ENCODE measurements at regions not wholly inside any gene's neighbourhood (a gene's known extent, or its start where the extent isn't known, plus 50 kb on each side); places are given as distances from the start of the nearest gene placed in this dataset.

GRCh38 chr4:152148057-152148456, 387.2 kb upstream of the GATB start:
- Mint-ChIP-seq H3K27me3 (ENCODE audit: insufficient read depth, unreplicated experiment) (no peaks in the 10 kb centered on the region), H3K4me3 (ENCODE audit: unreplicated experiment) (no peak overlapping the region), H3K36me3 (ENCODE audit: insufficient read depth, unreplicated experiment) (no peaks in the 10 kb centered on the region), H3K9me3 (ENCODE audit: unreplicated experiment) (peaks cover 22% of the 10 kb centered on the region), H3K27ac (ENCODE audit: unreplicated experiment) (no peak overlapping the region), H3K4me1 (ENCODE audit: low read depth, unreplicated experiment) (no peaks in the 10 kb centered on the region)
- no TSS peak for BruUV-seq (replicated peaks)
- Histone ChIP-seq H3K4me3 (ENCODE audit: low read depth, low read length) (no peak overlapping the region), H3K9me3 (peaks cover 16% of the 10 kb centered on the region), H3K4me1 (no peaks in the 10 kb centered on the region), H3K36me3 (ENCODE audit: control insufficient read depth, insufficient read depth, low read length) (no peaks in the 10 kb centered on the region), H3K27me3 (replicated peaks; ENCODE audit: control insufficient read depth, insufficient read depth, low read length) (no peaks in the 10 kb centered on the region)
- intact Hi-C loops (cut with micrococcal nuclease; ENCODE audit: unreplicated experiment), result no loop called here
- DNase-seq, result no peak
- no peak for TF ChIP-seq CTCF (IDR thresholded peaks at IDR 0.05; ENCODE audit: insufficient read depth in 1 of 2, low read depth in 1 of 2, low read length in 1 of 2, severe bottlenecking in 1 of 2, unreplicated experiment in 1 of 2)
- CTCF ChIA-PET, result no interaction called here
- POLR2A ChIA-PET, result no interaction called here

GRCh38 chr4:152146244-152146643, 385.4 kb upstream of the GATB start:
- H3K9me3 Mint-ChIP-seq (ENCODE audit: unreplicated experiment), result peaks cover 22% of the 10 kb centered on the region
- POLR2A ChIA-PET, result no interaction called here
- no peak for DNase-seq

GRCh38 chr4:152143806-152144205, 383.0 kb upstream of the GATB start:
- H3K27me3 Mint-ChIP-seq (ENCODE audit: insufficient read depth, unreplicated experiment), result no peaks in the 10 kb centered on the region
- ChIA-PET POLR2A (no interaction called here), CTCF (no interaction called here)
- no peaks in the 10 kb centered on the region for H3K4me1 ChIP-seq
- no peaks in the 10 kb centered on the region for H3K4me1 Mint-ChIP-seq (ENCODE audit: low read depth, unreplicated experiment)
- no peak overlapping the region for H3K4me3 Mint-ChIP-seq (ENCODE audit: unreplicated experiment)
- H3K36me3 Mint-ChIP-seq (ENCODE audit: insufficient read depth, unreplicated experiment), result no peaks in the 10 kb centered on the region
- H3K9me3 ChIP-seq, result peaks cover 16% of the 10 kb centered on the region; the same call in 1 of the 2 replicates
- H3K36me3 ChIP-seq (ENCODE audit: control insufficient read depth, insufficient read depth, low read length), result no peaks in the 10 kb centered on the region
- H3K9me3 Mint-ChIP-seq (ENCODE audit: unreplicated experiment), result peaks cover 22% of the 10 kb centered on the region
- H3K27ac Mint-ChIP-seq (ENCODE audit: unreplicated experiment), result no peak overlapping the region
- no peak for DNase-seq
- H3K4me3 ChIP-seq (ENCODE audit: low read depth, low read length), result no peak overlapping the region
- no peak for TF ChIP-seq CTCF (IDR thresholded peaks at IDR 0.05; ENCODE audit: insufficient read depth in 1 of 2, low read depth in 1 of 2, low read length in 1 of 2, severe bottlenecking in 1 of 2, unreplicated experiment in 1 of 2)
- no peaks in the 10 kb centered on the region for H3K27me3 ChIP-seq (replicated peaks; ENCODE audit: control insufficient read depth, insufficient read depth, low read length)
- intact Hi-C loops (cut with micrococcal nuclease; ENCODE audit: unreplicated experiment), result no loop called here
- no TSS peak for BruUV-seq (replicated peaks)

More at GRCh38 chr4:152146244-152146643, 385.4 kb upstream of the GATB start:
- H3K27me3 ChIP-seq (replicated peaks; ENCODE audit: control insufficient read depth, insufficient read depth, low read length), result no peaks in the 10 kb centered on the region
- intact Hi-C loops (cut with micrococcal nuclease; ENCODE audit: unreplicated experiment), result no loop called here
- H3K4me3 Mint-ChIP-seq (ENCODE audit: unreplicated experiment), result no peak overlapping the region
- H3K36me3 ChIP-seq (ENCODE audit: control insufficient read depth, insufficient read depth, low read length), result no peaks in the 10 kb centered on the region
- H3K27me3 Mint-ChIP-seq (ENCODE audit: insufficient read depth, unreplicated experiment), result no peaks in the 10 kb centered on the region
- H3K4me1 ChIP-seq, result no peaks in the 10 kb centered on the region
- H3K27ac Mint-ChIP-seq (ENCODE audit: unreplicated experiment), result no peak overlapping the region
- TF ChIP-seq CTCF (IDR thresholded peaks at IDR 0.05; ENCODE audit: insufficient read depth in 1 of 2, low read depth in 1 of 2, low read length in 1 of 2, severe bottlenecking in 1 of 2, unreplicated experiment in 1 of 2), result no peak
- no peak overlapping the region for H3K4me3 ChIP-seq (ENCODE audit: low read depth, low read length)
- H3K9me3 ChIP-seq, result peaks cover 16% of the 10 kb centered on the region; the same call in 1 of the 2 replicates
- no peaks in the 10 kb centered on the region for H3K36me3 Mint-ChIP-seq (ENCODE audit: insufficient read depth, unreplicated experiment)
- no peaks in the 10 kb centered on the region for H3K4me1 Mint-ChIP-seq (ENCODE audit: low read depth, unreplicated experiment)
- BruUV-seq (replicated peaks), result no TSS peak
- CTCF ChIA-PET, result no interaction called here

All from Caco-2 (cell line).